DND-41 (cell line): ENCODE measurements at regions not wholly inside any gene's neighbourhood (a gene's known extent, or its start where the extent isn't known, plus 50 kb on each side); places are given as distances from the start of the nearest gene placed in this dataset.

Source experiments
- ATAC-seq: fragments of 200-7000 bp; cut with Tn5 transposase; 3 replicates; pipeline ENCODE4 v1.9.1; 2021; ENCODE audit warnings: low read depth; ENCODE audit not compliant: insufficient read depth
- DNase-seq: peaks from one replicate; pipeline ENCODE4 v3.0.0-alpha.2; 2020
- H2AFZ ChIP-seq: 2 replicates; pipeline ENCODE4 v1.6.0; 2012; ENCODE audit warnings: low read depth, low read length
- H3K27ac ChIP-seq: 2 replicates; pipeline ENCODE4 v1.5.1; 2012; ENCODE audit warnings: low read length, inconsistent platforms
- H3K27me3 ChIP-seq: fragments of 200-600 bp; sonication (generic); 2 replicates; pipeline ENCODE4 v1.6.0; 2012; ENCODE audit warnings: low read length, mild to moderate bottlenecking, inconsistent platforms; ENCODE audit not compliant: insufficient read depth, poor library complexity
- H3K36me3 ChIP-seq: 2 replicates; pipeline ENCODE4 v1.5.1; 2012; ENCODE audit warnings: low read length, inconsistent platforms; ENCODE audit not compliant: insufficient read depth
- H3K4me1 ChIP-seq: 2 replicates; pipeline ENCODE4 v1.5.1; 2012; ENCODE audit warnings: mild to moderate bottlenecking, low read length; ENCODE audit not compliant: insufficient read depth
- H3K4me2 ChIP-seq: 2 replicates; pipeline ENCODE4 v1.6.0; 2012; ENCODE audit warnings: mild to moderate bottlenecking, moderate library complexity, low read length, inconsistent platforms; ENCODE audit not compliant: insufficient read depth
- H3K4me3 ChIP-seq, 2 experiments: fragments of 200-600 bp in 1 of 2; shearing (Covaris generic) in 1 of 2; 2 replicates each; pipeline ENCODE4 v1.5.1; 2012 to 2016; ENCODE audit warnings: inconsistent platforms in 2 of 2, low read length in 2 of 2, mild to moderate bottlenecking in 2 of 2, low read depth in 1 of 2, moderate library complexity in 1 of 2
- H3K79me2 ChIP-seq: 2 replicates; pipeline ENCODE4 v1.6.0; 2012; ENCODE audit warnings: low read length, inconsistent platforms; ENCODE audit not compliant: insufficient read depth
- H3K9ac ChIP-seq: 2 replicates; pipeline ENCODE4 v1.6.0; 2012; ENCODE audit warnings: low read depth, mild to moderate bottlenecking, inconsistent platforms, low read length, moderate library complexity
- H3K9me3 ChIP-seq: 2 replicates; pipeline ENCODE4 v1.5.1; 2012; ENCODE audit warnings: low read length, moderate library complexity, mild to moderate bottlenecking, inconsistent platforms; ENCODE audit not compliant: insufficient read depth, severe bottlenecking
- H4K20me1 ChIP-seq: 2 replicates; pipeline ENCODE4 v1.6.0; 2012; ENCODE audit warnings: low read length; ENCODE audit not compliant: insufficient read depth
- CTCF ChIP-seq: IDR thresholded peaks from 2 replicates; pipeline ENCODE4 v1.5.1; 2012; ENCODE audit warnings: borderline replicate concordance, low read length, moderate library complexity, mild to moderate bottlenecking; ENCODE audit not compliant: poor library complexity, severe bottlenecking; ENCODE audit errors: extremely low read depth
- EZH2 ChIP-seq: IDR thresholded peaks from 3 replicates; pipeline ENCODE4 v1.6.1; 2012; ENCODE audit warnings: borderline replicate concordance, low read depth, mild to moderate bottlenecking, moderate library complexity, low read length, inconsistent platforms; ENCODE audit not compliant: severe bottlenecking

DNA sequence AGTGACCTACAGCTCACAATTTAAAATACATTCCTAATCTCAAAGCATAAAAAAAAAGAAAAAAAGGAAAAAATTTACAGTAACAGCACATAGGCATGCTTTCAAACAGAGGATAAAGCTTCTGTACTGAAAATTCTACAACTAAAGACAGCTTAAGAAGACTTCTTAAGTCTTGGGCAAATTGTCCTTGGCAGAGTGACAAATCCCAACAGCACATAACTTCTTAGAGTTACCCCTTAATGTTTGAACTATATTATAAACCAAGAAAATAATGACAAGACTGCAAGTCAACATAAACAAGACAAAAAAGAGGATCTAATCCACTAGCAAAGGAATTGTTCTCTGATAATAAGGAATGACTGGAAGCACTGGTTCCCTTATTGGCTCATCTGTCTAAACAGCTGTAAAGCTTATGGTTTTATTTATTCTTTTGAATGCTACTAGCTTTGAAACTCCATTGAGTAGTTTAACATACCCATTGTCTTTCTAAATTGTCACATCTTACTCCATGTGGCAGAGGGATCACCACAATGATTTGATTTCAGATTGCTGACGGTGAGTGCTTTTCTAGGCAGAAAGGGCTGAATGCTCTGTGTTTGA is 1576.8 kb upstream of the GOT2 start:
- Histone ChIP-seq H4K20me1 (no peaks in the 10 kb centered on the region), H3K27me3 (no peaks in the 10 kb centered on the region), H3K36me3 (no peaks in the 10 kb centered on the region), H3K4me2 (no peak overlapping the region), H3K4me3 (no peak overlapping the region), H3K9ac (no peak overlapping the region), H2AFZ (no peak overlapping the region), H3K79me2 (no peaks in the 10 kb centered on the region), H3K27ac (no peak overlapping the region), H3K9me3 (no peaks in the 10 kb centered on the region), H3K4me1 (no peaks in the 10 kb centered on the region)
- ATAC-seq (no peak), DNase-seq (no peak)
- TF ChIP-seq EZH2, result no peak
- TF ChIP-seq CTCF, result no peak

- no peak for TF ChIP-seq EZH2
- TF ChIP-seq CTCF, result no peak
- ATAC-seq (no peak), DNase-seq (no peak)
- Histone ChIP-seq H3K27ac (no peak overlapping the region), H3K4me3 (no peak overlapping the region), H4K20me1 (no peaks in the 10 kb centered on the region), H3K4me2 (no peak overlapping the region), H3K27me3 (no peaks in the 10 kb centered on the region), H3K79me2 (no peaks in the 10 kb centered on the region), H3K4me1 (no peaks in the 10 kb centered on the region), H2AFZ (no peak overlapping the region), H3K9ac (no peak overlapping the region), H3K36me3 (no peaks in the 10 kb centered on the region), H3K9me3 (no peaks in the 10 kb centered on the region)
Measured at GRCh38 chr16:60304720-60305119, 1570.6 kb upstream of the GOT2 start.

DNA sequence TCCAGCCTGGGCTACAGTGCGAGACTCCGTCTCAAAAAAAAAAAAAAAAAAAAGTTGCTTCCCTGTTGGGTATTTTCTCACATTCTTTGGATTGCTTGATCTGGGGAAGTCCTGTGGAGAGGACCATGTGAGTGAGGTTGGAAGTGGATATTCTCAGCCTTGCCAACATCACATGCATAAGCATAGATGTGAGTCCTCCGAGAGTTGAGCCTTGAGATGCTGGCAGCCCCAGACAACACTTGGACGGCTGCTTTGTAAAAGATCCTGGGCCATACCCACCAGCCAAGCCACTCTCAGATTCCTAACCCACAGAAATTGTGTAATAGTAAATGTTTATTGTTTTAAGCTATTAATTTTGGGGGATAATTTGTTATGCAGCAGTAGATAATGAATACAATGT is 1570.0 kb upstream of the GOT2 start:
- no peak overlapping the region for H3K4me2 ChIP-seq

More for the DNA sequence above, 1570.0 kb upstream of the GOT2 start:
- TF ChIP-seq CTCF (no peak), EZH2 (no peak)
- no peaks in the 10 kb centered on the region for H3K4me1 ChIP-seq
- H3K27ac ChIP-seq, result no peak overlapping the region
- H2AFZ ChIP-seq, result no peak overlapping the region
- H3K4me3 ChIP-seq, result no peak overlapping the region
- H3K36me3 ChIP-seq, result no peaks in the 10 kb centered on the region
- no peak for DNase-seq
- H3K9me3 ChIP-seq, result no peaks in the 10 kb centered on the region
- no peaks in the 10 kb centered on the region for H3K79me2 ChIP-seq
- ATAC-seq, result no peak
- H3K9ac ChIP-seq, result no peak overlapping the region
- no peaks in the 10 kb centered on the region for H3K27me3 ChIP-seq
- H4K20me1 ChIP-seq, result no peaks in the 10 kb centered on the region
